Panc1 (cell line): ENCODE measurements at regions not wholly inside any gene's neighbourhood (a gene's known extent, or its start where the extent isn't known, plus 50 kb on each side); places are given as distances from the start of the nearest gene placed in this dataset.

Source experiments
- ATAC-seq: fragments of 200-7000 bp; cut with Tn5 transposase; 2 replicates; pipeline ENCODE4 v1.9.1; 2020; ENCODE audit warnings: mild to moderate bottlenecking, moderate library complexity
- BruUV-seq: library from RNA; stranded (reverse); fragments of 400-500 nt; replicated peaks from 2 replicates; lab custom pipeline; 2021; lab: Mats Ljungman, UMichigan
- CTCF ChIA-PET: fragments of 300-600 bp; sonication (Branson Sonifier 250); formaldehyde crosslinking; loops from one replicate; lab custom pipeline; 2022; ENCODE audit warnings: antibody characterized with exemption; lab: Charles Lee
- POLR2A ChIA-PET: fragments of 300-600 bp; sonication (Branson Sonifier 250); formaldehyde crosslinking; loops from one replicate; lab custom pipeline; 2022; ENCODE audit warnings: antibody characterized with exemption; lab: Charles Lee
- DNase-seq: peaks from one replicate; pipeline ENCODE4 v3.0.0-alpha.2; 2010; ENCODE audit warnings: low read depth, low spot score
- H3K27ac ChIP-seq: 2 replicates; pipeline ENCODE4 v1.5.1; 2011; ENCODE audit warnings: mild to moderate bottlenecking, low read length, inconsistent platforms
- H3K27me3 ChIP-seq: fragments of 200-500 bp; sonication (Bioruptor generic); 2 replicates; pipeline ENCODE4 v1.6.0; 2014; ENCODE audit warnings: low read length, inconsistent platforms; ENCODE audit not compliant: control insufficient read depth, insufficient read depth
- H3K36me3 ChIP-seq: fragments of 200-500 bp; sonication (Bioruptor generic); 2 replicates; pipeline ENCODE4 v1.5.1; 2014; ENCODE audit warnings: inconsistent platforms, mild to moderate bottlenecking, low read length, moderate library complexity; ENCODE audit not compliant: control insufficient read depth, insufficient read depth
- H3K4me1 ChIP-seq: 2 replicates; pipeline ENCODE4 v1.5.1; 2011; ENCODE audit warnings: inconsistent platforms, mild to moderate bottlenecking, low read length, moderate library complexity; ENCODE audit not compliant: control insufficient read depth, insufficient read depth
- H3K4me3 ChIP-seq, 2 experiments: 2 replicates each; pipeline ENCODE4 v1.5.1; 2011 to 2012; ENCODE audit warnings: low read depth in 2 of 2, low read length in 2 of 2, mild to moderate bottlenecking in 2 of 2, inconsistent platforms in 1 of 2, moderate library complexity in 1 of 2
- H3K9me3 ChIP-seq: fragments of 200-500 bp; sonication (Bioruptor generic); 2 replicates; pipeline ENCODE4 v1.5.1; 2014; ENCODE audit warnings: low read depth, mild to moderate bottlenecking, inconsistent platforms, low read length, moderate library complexity; ENCODE audit not compliant: control insufficient read depth, insufficient read depth
- CTCF ChIP-seq: fragments of 450-650 bp; IDR thresholded peaks from 2 replicates; pipeline ENCODE4 v1.5.1; 2017; ENCODE audit warnings: mild to moderate bottlenecking
- POLR2AphosphoS5 ChIP-seq: IDR thresholded peaks from 2 replicates; pipeline ENCODE4 v1.6.1; 2012; ENCODE audit warnings: mild to moderate bottlenecking, low read depth, low read length, moderate library complexity
- REST ChIP-seq, 2 experiments: IDR thresholded peaks; 2 replicates each; pipeline ENCODE4 v1.6.1; 2011 to 2012; ENCODE audit warnings: low read depth in 2 of 2, control low read depth in 1 of 2, low read length in 1 of 2, mild to moderate bottlenecking in 1 of 2, moderate library complexity in 1 of 2; ENCODE audit not compliant: insufficient read depth in 1 of 2
- SIN3A ChIP-seq: IDR thresholded peaks from 2 replicates; pipeline ENCODE4 v1.6.1; 2012; ENCODE audit warnings: low read depth, mild to moderate bottlenecking, low read length, moderate library complexity, borderline replicate concordance; ENCODE audit not compliant: insufficient read depth
- TCF7L2 ChIP-seq: IDR thresholded peaks from 2 replicates; pipeline ENCODE4 v1.6.1; 2011; ENCODE audit warnings: mild to moderate bottlenecking, low read depth, low read length, inconsistent platforms
- in situ Hi-C: cut with HindIII; loops from 2 replicates; pipeline ENCODE4 v1.10.0; 2016; ENCODE audit warnings: low sequenced_read_pairs, low pct_unique_long_range_greater_than_20kb
- intact Hi-C: fragments of 100-400 bp; cut with micrococcal nuclease; formaldehyde crosslinking; loops from one replicate; pipeline ENCODE4 v1.10.0; 2022; ENCODE audit not compliant: unreplicated experiment

- Histone ChIP-seq H3K4me3 (no peak overlapping the region), H3K27ac (no peak overlapping the region), H3K36me3 (no peaks in the 10 kb centered on the region), H3K4me1 (no peaks in the 10 kb centered on the region), H3K27me3 (no peaks in the 10 kb centered on the region), H3K9me3 (no peaks in the 10 kb centered on the region)
- ATAC-seq (no peak), DNase-seq (no peak)
- no TSS peak for BruUV-seq
- CTCF ChIA-PET: no interaction called here
- in situ Hi-C loops: no loop called here
- intact Hi-C loops: no loop called here
- POLR2A ChIA-PET: no interaction called here
- no peak for TF ChIP-seq REST (IDR thresholded peaks at IDR 0.05; ENCODE audit: insufficient read depth in 1 of 2, low read depth in 2 of 2, low read length in 1 of 2)
- no peak for TF ChIP-seq TCF7L2
- TF ChIP-seq POLR2AphosphoS5: no peak
- TF ChIP-seq CTCF: no peak
- no peak for TF ChIP-seq SIN3A
Measured at GRCh38 chr3:22208844-22209243, 457.8 kb upstream of the ZNF385D start.

- Histone ChIP-seq H3K4me3 (no peak overlapping the region), H3K9me3 (no peaks in the 10 kb centered on the region), H3K27me3 (no peaks in the 10 kb centered on the region), H3K36me3 (no peaks in the 10 kb centered on the region), H3K27ac (no peak overlapping the region), H3K4me1 (no peaks in the 10 kb centered on the region)
- ATAC-seq (no peak), DNase-seq (no peak)
- in situ Hi-C loops: no loop called here
- POLR2A ChIA-PET: no interaction called here
- TF ChIP-seq POLR2AphosphoS5 (no peak), SIN3A (no peak), CTCF (no peak), REST (IDR thresholded peaks at IDR 0.05; ENCODE audit: insufficient read depth in 1 of 2, low read depth in 2 of 2, low read length in 1 of 2) (no peak), TCF7L2 (no peak)
- CTCF ChIA-PET: no interaction called here
- BruUV-seq: no TSS peak
- intact Hi-C loops: no loop called here
Measured at GRCh38 chr3:22209578-22209977, 458.6 kb upstream of the ZNF385D start.
